NCI-H524 treated with DMSO at 0.1 percent for 48 hours (cell line): ENCODE measurements at regions not wholly inside any gene's neighbourhood (a gene's known extent, or its start where the extent isn't known, plus 50 kb on each side); places are given as distances from the start of the nearest gene placed in this dataset.

Experiments used
- DNase-seq: peaks from one replicate; lab custom pipeline; 2025; lab: John Stamatoyannopoulos, UW

DNA sequence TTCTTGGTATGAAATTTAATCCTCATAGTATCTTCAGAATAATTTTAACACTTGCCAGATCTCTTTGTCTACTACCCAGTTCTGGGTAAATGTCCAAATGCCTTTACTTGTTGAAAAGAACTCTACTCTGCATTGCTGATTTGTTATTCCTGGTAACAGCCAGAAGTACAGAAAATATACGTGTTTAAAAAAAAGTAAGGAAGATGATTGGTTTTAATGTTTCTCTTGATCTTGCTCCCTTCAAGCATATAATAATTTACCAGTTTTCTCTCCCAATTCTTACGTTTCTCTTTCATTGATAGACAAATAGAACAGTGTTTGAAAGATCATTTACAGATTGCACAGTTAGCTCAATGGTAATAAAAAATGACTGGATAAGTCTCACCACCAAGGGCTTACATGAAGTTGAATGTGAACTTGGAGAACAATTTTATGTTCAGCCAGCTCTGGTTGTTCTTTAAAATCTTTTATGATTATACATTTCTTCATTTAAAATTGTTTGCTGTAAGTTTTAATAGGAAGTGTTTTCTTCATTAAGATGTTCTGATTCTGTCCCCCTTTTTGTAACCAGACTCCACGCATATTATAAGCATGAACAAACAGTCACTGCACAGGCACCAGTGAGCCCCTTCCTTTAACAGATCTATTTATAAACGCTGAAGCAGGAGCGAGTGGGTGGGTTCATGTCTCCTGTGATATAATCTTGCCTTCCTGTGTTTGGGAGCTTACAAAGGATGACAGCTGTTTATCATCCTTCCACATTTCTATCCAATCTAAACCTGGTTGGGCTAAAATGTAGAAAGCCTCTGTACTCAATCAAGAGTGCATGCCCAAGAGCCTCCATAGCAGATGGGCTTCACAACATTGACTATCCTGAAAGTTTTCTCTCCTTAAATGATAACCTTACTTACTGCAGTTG, 299.5 kb downstream of the PRL start:
- DNase-seq, result peak; percentile 57

DNA sequence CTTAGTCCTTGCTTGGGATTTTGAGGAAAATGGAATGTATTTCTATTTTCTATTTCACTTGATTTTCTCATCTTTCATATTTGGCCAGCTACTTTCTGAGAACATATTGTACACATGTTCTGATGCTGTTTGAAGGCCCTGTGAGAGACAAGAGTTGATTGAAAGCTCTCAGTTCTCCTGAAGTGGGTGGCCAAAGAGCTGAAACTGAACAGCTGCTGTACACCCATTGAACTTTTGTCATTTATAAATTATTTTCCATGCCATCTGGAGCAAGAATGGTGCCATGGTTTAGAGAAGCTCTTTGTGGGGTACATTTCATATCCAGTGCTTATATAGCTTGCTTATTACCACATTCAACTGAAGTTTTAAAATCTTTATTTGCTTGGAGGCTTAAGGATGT, 298.3 kb downstream of the PRL start:
- DNase-seq, result peak; percentile 74

DNA sequence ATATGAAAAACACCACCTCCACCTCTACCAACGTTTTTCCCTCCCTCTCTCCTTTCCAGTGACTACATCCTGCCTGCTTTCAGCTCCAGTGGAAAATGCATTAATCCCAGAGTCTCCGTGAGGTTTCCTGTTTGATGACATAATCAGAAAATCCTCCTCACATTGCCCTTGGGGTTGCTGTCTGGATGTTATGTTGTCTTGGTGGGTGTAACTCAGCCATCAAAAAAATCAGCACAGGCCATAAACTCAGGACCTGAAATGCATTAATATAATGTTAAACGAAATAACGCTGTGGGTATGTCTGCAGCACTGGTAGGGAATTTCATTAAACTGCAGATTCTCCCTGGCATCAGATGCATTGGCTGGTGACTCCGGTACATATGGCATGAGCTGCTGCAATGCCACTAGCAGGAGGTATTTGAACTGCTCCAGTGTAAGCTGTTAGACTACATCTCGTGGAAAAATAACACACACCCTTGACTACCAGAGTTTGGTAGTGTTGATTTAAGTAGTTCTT, 297.8 kb downstream of the PRL start:
- DNase-seq, result peak; percentile 70

DNA sequence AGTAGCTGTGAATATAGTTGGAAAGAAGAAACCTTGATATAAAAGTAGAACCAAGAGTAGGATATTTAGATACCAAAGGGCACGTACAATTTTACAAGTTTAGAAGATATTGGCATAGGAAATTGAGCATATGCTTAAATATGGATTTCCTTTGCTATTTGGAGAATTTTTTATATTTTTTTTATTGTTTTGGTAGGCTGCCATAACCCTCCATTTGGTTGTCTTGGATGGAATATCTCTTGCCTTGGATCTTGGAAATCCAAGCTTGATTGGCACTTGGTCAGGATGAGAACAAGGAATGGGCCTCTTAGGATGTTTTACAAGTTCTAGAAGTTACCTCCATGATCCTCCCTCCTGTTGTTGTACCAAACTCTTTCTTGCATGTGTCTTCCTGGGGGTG, 297.1 kb downstream of the PRL start:
- DNase-seq, result no peak

DNA sequence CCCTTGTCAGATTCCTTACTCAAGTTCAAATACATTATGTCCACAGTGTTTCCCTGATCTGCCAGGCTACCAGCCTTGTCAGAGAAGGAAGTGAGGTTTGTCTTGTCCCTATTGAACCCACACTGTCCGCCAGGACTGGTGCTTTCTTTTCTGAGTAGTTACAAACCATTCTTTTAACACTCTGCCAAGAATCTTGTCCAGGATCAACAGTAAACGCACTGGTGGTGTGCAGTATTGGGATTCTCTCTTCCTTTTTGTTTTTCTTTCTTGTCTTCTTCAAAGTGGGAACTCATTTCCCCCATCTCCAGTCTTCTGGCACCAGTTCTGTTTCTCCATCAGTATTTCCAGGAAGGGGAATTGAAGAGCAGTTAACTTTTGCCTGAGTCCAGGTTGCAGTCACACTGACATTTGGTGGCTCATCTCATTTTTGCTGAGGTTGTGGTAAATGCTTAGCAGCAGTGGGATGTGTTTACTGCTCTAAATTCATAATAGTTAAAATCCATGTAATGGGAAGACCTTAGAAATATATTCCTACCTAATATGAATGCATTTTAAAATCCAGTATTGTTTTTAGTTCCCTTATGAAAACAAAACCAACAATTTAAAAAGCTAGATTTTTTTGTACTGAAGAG, 295.3 kb downstream of the PRL start:
- DNase-seq, result no peak

DNA sequence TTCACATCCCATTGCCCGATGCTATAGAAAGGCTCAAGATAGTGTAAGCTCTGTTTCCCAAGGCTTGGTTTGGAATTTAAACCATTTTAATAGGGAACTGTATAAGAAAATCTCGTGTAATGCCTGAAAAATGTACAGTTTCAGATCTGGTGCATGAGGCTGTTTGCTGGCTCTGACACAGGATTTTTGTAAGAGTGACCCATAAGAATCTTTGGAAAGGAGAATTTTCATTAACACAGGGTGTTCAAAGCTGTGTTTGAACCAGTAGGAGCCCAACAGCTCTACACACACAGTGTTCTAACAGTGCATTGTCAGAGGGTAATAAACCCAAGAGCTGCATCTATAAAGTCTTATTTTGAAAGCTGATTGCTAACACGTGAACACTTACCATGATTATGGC, 293.5 kb downstream of the PRL start:
- DNase-seq, result no peak

DNA sequence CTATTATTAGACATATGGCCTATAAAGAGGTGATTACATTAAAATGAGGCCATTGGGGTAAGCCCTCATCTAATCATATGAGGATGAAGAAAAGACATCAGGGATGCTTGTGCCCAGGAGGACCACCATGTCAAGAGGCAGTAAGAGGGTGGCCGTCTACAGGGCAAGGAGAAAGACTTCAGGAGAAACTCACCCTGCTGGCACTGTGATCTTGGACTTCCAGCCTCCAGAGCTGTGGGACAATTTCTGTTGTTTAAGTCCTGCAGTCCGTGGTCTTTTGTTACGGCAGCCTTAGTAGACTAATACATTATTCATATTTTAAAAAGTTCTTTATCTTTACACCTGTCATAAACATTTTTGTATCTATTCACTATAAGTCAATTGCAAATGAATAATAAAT, 290.0 kb downstream of the PRL start:
- no peak for DNase-seq

DNA sequence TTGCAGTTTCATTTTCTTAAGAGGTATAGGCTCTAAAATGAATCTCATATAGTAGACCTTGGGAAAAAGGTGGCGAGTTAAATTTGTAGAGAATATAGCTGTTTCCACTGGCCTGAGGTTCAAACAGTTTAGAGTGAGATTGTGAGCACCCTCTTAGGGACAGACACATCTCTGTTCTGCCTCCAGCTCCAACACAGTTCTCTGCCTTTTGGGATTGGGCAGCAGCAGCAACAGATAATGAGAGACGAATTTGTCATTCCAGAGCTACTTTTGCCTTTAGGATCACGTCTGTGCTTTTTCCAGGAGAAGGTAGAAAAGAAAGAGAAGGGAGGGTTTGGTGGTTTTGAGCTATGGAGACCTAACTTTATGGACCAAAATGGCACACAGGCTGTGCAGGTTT, 289.4 kb downstream of the PRL start:
- no peak for DNase-seq

DNA sequence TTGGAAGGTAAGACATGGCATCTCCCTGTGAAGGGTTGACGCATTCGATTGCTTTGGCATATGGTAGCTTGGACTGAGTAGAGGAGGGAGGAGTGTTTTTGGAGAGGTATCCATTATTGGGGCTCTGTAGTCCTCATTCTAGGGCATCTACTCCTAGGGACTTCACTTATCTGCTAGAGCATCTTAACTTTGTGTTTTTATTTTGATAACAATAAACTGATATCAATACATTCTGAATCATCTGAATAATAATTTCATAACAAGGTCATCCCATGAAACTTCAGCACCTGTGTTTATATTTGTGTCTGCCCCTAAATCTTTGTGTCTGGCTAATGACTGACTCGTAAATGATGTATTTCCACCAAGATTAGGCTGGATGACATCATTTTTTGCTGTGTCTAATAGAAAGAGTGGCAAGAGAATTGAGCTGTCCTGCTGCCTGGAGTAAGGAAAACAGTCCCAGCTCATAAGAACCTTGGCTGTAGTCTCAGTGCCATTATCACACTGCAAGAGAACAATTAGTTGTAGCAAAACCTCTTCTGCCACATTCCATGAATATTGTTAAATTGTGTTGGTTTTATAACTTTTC, 288.5 kb downstream of the PRL start:
- DNase-seq, result no peak

DNA sequence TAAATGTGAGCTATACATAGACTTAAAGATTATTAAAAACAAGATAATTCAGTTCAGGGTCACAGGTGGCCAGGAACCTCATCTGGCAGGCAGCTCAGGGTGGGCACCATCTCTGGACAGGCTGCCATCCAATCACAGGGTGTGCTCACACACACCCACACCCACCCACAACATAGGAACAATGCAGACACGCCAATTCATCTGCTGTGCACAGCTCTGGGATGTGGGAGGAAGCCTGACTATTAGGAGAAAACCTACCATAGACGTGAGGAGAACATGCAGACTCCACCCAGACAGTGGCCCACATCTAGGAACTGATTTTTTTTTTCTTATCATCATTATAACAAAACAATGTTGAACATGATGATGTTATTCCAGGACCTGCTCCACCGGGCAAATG, 286.7 kb downstream of the PRL start:
- DNase-seq, result no peak

DNA sequence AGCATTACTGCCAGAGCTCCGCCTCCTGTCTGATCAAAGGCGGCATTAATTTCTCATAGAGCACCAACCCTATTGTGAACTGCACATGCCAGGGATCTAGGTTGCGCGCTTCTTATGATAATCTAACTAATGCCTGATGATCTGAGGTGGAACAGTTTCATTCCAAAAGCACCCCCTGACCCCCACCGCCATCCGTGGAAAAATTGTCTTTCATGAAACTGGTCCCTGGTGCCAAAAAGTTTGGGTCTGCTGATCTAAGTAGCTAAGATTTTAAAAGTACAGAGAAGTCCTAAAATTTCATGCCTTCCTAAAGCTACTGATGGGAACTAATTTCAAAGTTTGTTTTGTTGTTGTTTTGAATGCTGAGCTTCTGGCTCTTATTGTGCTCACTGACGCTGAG, 281.6 kb downstream of the PRL start:
- no peak for DNase-seq

DNA sequence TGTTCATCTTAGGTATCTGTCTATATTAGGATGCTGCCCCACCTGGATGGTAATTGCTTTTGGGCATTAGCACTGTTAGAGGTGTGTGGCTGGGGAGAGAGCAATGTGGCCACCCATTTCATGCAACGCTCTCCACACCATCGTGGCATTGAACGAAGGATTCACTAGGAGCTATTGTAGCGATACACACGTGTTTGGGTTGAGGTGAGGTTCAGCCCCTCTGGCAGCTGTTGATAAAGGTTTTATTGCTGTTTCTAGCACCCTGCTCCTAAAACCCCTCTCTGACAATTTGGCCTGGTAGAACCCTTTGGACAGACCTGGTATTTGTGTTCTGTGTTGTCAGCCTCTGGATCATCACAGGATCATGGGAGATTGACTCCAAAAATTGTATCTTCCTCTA, 280.9 kb downstream of the PRL start:
- DNase-seq, result no peak

DNA sequence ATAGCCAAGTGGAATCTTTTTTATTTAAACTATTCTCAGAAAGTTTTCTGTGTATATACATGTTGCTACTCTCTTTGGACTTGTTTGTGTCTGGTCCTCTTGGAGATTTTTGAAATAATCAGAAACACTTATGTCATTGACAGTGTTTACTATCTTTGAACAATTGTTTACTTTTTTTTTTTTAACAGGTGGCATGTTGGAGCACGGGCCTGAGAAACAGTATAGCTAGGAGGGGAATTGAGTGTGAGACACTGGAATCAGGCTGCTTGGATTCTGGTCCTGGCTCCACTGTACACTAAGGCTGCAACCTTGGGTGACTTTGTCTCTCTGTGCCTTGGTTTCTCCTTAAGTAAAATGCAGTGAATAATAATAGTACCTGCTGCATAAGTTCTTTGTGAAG, 279.6 kb downstream of the PRL start:
- no peak for DNase-seq

DNA sequence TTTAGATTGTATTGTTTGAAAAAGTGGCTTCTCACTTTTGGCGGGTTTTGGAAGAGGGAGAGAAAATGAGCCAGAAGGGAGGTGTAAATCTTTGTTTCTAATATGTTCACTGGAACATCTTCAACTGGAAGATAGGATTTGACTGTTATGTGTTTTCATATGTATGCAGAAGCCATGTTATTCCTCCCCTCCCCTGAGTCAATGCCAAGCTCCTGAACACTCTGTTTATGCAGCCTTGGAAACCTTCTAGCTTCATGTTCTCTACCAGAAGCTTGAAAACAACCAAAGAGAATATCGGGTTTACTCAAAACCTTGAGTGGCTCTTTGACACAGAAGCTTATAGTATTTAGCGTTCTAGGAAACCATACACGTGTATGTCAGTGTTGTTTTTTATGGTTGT, 279.1 kb downstream of the PRL start:
- DNase-seq, result no peak

DNA sequence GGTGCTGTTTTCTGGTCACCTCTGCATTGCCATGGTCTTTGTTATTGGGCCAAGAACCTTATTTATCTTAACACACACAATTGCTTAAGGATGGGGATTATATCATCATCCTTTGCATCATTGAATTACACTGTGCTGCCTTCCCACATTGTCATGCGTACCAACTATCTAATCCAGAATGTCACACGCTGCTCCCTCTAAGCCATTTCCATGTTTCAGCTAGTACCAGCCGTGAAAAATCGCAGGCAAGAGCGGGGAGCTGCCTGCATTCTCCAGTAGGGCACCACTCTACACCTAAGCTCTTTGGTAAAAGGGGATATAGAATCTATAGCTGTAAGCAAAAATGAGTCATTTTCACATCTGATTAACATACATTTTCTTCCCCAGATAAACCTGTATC, 277.0 kb downstream of the PRL start:
- DNase-seq, result no peak

DNA sequence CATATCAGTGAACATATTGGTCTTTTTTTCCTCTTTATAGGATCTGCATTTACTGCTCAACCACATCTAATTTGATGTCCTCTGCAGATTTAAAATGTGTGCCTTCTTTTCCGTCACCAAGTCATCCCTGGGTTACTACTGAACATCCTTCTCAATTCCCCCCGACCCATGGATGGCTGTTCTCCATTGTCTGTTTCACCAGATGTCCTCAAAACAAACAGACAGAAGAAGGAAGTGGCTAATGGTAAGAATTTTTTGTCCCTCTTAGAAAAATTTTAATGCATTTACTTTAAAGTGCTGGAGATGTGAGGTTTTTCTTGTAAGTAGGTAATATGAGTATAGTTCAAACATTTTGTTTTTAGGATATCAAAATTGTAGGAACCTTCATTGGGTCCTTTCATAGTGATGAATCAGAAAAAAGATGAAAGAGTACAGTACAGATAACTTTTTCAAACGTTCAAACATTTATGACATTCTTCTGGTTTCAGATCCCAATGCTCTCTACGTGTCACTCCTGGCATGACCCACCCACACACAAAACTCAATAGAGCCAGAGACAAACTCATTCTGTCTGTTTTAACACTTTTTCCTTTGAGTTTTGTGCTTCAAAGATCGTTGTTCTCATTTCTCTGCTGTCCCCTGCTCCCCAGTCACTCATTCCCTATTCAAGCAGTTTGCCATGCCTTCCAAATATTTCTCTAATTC, 276.4 kb downstream of the PRL start:
- DNase-seq, result no peak

DNA sequence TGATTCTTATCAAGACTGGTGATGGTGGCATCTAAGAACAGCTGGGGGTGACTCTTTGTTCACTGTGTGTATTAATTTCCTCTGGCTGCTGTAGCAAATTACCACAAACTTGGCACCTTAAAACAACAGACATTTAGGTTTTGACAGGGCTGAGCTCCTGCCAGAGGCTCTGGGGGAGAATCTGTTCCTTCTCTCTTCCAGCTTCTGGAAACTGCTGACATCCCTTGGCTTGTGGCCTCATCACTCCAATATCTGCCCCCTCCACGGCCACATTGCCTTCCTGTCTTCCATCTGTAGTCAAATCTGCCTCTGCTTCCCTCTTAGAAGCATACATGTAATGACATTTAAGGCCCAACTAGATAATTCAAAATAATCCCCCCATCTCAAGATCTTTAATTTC, 274.9 kb downstream of the PRL start:
- DNase-seq, result no peak

DNA sequence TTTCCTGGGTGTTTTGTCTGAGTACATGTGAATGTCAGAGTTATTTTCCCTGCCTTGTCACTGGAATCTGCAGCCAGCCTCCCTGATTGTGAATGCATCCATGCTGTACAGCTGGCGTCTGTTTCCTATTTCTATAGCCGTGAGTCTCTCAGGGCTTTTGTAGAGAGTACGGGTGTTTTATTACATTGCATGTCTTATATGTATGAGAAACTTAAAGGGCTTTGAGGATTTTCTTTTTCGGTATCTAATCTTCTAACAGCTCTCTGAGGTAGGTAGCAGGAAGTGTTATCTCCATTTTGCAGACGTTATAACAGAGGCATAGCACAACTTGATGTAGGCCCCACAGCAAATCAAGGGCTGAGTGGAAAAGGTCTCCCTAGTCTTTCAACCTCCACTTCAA, 272.9 kb downstream of the PRL start:
- no peak for DNase-seq

DNA sequence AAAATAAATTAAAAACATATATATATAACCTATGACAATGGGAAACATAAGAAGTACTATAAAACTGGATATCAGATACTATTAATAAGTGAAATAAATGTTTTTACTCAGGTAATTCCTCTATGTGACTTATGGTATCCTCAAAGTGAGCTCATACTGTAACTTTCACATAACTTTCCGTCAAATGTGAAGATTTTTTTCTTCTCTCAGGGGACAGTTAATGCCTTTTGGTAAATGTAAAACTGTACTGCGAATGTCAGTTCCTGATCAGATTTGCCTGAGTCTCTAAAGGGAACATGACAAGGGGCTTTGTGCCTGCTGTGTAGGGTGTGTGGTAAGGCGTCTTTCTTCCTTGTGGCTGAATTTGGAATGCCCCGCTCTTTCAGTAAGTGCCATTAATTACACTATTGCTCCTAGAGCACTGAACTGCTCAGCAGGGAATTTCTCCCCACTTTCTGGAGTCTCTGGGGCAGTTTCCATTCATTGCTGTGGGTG, 271.8 kb downstream of the PRL start:
- DNase-seq, result no peak

DNA sequence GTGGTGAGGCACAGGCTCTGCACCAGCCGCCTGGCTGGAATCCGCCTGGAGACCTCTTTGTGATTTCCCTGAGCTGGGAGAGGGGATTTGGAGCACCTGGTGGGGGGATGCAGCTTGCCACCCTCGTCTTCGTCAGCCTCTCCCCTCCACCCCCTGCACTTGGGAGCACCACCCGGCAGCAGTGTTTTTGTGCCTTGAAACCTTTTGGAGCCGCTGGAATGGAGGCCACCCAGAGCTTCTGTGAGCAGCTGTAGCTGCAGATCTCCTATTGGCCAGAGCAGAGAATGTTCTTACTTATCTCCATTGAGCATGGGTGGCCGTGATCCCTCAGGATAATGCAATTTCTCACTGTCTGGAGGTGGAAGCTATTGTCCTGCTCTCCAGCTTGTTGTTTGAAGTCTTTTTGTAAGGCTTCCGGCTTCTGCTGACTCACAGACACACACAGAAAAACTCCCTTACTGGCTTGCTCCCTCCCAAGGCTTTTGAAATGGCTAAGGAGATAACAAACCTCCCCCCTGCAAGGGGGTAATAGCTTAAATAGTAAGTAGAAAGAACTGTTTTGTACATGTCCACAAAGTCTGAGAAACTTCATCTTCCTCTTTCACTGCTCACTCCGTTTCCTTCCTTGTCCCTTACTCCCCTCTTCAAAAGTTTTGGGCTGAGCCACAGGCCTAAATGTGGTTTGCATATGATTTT, 271.2 kb downstream of the PRL start:
- DNase-seq, result no peak

DNA sequence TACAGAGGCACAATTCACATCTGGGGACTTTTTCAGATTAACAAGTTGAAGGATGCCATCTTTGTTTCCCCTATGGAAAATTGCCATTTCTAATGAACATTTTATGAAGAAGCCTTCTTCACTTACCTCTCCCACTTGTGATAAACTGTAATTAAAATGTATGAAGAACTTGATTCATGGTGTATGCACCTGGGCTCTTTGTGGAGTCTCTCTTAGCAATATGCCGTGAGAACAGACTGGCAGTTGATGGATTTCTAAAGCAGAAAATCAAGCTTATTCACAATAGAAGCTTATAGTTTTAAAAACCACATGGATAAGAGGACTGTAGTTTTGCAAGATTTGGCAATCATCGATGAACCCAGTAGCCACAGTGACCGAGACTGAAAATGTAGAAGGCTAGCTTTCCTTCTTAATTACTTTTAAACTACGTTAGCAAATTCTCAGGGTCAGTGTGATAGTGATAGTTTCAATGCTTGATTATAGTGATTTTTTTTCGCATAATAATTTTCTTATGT, 270.6 kb downstream of the PRL start:
- no peak for DNase-seq
